ENCODE measurements at regions not wholly inside any gene's neighbourhood (a gene's known extent, or its start where the extent isn't known, plus 50 kb on each side); places are given as distances from the start of the nearest gene placed in this dataset.

DNA sequence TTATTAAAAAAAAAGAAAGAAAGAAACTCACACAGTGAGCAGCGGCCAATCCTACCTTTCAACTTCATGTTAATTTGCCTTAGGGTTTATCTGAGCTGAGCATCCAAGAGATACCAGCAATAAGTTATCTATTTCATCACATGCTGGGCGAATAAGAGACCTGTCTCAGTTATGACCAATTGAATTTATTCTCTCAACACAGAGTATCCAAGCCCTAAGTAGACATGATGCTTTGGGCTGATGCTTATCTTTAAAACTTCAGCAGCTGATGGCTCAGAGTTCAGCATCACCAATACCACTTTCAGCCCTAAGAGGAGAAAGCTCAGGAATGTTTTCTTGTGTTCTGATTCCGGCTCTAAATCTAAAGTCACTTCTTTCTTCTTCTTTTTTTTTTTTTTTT, 489.0 kb upstream of the ZFHX3 start:
- POLR2A ChIA-PET, result no interaction called here
- Mint-ChIP-seq H3K9me3 (peaks cover 0 to 25% (median 3%) of the 10 kb centered on the region in 9 donors), H3K4me1 (peaks cover 0 to 2% (median 0%) of the 10 kb centered on the region in 4 donors), H3K4me3 (no peak overlapping the region), H3K27me3 (peaks cover 0 to 18% (median 2%) of the 10 kb centered on the region in 5 donors), H3K27ac (no peak overlapping the region), H3K36me3 (no peaks in the 10 kb centered on the region)
- no peak for DNase-seq
- no peak for ATAC-seq

DNA sequence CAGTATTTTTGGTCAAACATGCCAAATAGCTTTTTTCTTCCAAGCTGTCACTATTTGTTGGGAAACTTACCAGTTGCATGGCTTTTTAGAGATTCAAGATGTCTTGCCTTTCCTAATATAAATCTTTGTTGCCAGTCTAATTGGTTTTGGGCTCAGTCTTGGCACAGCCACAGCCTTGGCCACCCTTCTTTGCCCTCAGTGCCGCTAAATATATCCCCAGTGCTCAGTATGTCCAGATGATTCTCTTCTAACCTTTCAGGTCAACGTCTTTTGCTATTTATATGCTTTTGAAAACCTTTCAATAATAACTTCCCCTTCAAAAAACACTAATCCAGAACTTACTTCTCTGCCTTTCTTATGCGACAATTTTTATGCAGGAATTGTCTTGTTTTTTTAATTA, 483.1 kb upstream of the ZFHX3 start:
- H3K4me1 Mint-ChIP-seq, result peaks cover 0 to 2% (median 0%) of the 10 kb centered on the region in 4 donors
- peaks cover 0 to 18% (median 2%) of the 10 kb centered on the region in 5 donors for H3K27me3 Mint-ChIP-seq
- POLR2A ChIA-PET, result no interaction called here
- peaks cover 0 to 26% (median 3%) of the 10 kb centered on the region in 9 donors for H3K9me3 Mint-ChIP-seq
- ATAC-seq (no peak), DNase-seq (no peak)
- no peak overlapping the region for H3K4me3 Mint-ChIP-seq
- H3K36me3 Mint-ChIP-seq, result no peaks in the 10 kb centered on the region
- H3K27ac Mint-ChIP-seq, result no peak overlapping the region

DNA sequence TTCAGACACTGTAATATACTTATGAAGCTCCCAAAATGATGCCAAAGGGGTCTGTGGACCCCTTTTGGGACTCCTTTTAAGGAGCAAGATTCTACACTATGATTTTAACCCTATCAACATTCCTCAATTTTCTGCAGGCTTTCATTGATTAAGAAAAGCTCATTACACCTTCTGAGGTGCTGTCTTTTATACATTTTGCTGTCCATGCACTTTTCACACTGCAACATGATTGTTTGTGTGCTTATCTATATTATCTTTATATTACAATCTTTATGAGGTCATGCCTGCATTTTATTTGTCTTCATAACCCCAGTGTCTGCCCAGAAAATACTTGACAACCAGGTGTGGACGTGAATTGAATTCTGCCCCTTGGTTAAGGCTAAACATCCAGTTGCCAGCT, 482.6 kb upstream of the ZFHX3 start:
- Mint-ChIP-seq H3K4me1 (peaks cover 0 to 2% (median 0%) of the 10 kb centered on the region in 4 donors), H3K4me3 (no peak overlapping the region), H3K9me3 (peaks cover 0 to 26% (median 3%) of the 10 kb centered on the region in 9 donors), H3K36me3 (no peaks in the 10 kb centered on the region), H3K27me3 (peaks cover 0 to 18% (median 2%) of the 10 kb centered on the region in 5 donors), H3K27ac (no peak overlapping the region)
- no peak for DNase-seq
- POLR2A ChIA-PET, result no interaction called here
- ATAC-seq, result no peak

DNA sequence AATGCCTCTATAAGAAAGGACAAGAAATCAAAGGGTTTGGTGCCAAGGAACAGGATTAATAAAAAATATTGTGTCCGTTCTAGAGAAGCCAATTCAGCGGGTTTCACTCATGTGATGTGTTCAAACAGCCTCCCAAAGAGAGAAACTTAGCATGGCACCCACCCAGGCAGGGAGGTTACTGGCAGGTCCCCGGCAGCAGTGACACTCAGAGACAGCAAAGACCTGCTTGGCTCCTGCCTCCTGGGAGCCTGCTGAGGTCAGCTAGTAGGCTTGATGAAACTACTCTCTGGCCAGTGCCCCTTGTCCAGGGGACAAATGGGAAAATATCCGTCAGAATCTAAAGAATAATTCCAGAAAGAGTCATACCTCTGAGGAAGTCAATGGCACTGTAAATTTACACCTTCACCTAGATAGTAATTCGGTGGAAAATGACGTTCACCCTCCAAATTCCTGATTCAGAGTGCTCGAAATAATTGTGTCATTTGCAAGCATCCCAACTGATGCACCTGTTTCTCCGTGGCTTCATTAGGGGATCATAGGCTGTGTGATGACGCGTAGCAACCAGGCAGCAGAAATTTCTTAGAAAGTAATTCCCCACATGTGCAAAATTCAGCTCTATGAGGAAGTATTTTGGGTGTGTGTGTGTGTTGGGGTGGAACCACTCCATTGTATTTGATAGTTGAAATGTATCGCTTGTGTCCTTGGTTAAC, 481.5 kb upstream of the ZFHX3 start:
- Mint-ChIP-seq H3K9me3 (peaks cover 0 to 25% (median 6%) of the 10 kb centered on the region in 9 donors), H3K4me3 (no peak overlapping the region)

DNA sequence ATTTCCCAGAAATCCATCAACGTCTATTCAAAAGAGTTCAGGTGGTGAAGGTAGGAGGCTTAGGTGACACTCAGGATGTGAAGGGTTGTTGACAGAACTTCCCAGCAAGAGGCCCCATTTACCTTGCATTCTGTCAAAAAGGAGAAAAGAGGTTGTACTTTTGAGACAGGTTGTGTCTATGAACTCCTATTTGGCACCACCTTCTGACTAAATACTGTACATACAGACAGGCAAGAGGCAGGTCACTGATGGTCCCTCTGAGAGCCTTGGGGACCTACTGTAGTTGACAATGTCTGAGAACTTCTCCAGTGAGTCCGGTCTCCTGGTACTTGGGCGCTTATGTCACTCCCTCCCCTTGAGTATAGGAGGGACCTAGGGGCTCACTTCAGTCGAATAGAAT, 479.3 kb upstream of the ZFHX3 start:
- Mint-ChIP-seq H3K36me3 (no peaks in the 10 kb centered on the region), H3K4me3 (no peak overlapping the region), H3K9me3 (peaks cover 0 to 10% (median 1%) of the 10 kb centered on the region in 9 donors), H3K27ac (no peak overlapping the region), H3K4me1 (no peaks in the 10 kb centered on the region), H3K27me3 (peaks cover 0 to 9% (median 2%) of the 10 kb centered on the region in 5 donors)
- ATAC-seq, result no peak
- DNase-seq, result no peak
- POLR2A ChIA-PET, result no interaction called here

More for the DNA sequence above, 481.5 kb upstream of the ZFHX3 start:
- Mint-ChIP-seq H3K27ac (no peak overlapping the region), H3K4me1 (peaks cover 0 to 2% (median 0%) of the 10 kb centered on the region in 4 donors), H3K27me3 (peaks cover 0 to 23% (median 2%) of the 10 kb centered on the region in 5 donors), H3K36me3 (no peaks in the 10 kb centered on the region)
- no peak for DNase-seq
- POLR2A ChIA-PET, result no interaction called here
- ATAC-seq, result no peak

DNA sequence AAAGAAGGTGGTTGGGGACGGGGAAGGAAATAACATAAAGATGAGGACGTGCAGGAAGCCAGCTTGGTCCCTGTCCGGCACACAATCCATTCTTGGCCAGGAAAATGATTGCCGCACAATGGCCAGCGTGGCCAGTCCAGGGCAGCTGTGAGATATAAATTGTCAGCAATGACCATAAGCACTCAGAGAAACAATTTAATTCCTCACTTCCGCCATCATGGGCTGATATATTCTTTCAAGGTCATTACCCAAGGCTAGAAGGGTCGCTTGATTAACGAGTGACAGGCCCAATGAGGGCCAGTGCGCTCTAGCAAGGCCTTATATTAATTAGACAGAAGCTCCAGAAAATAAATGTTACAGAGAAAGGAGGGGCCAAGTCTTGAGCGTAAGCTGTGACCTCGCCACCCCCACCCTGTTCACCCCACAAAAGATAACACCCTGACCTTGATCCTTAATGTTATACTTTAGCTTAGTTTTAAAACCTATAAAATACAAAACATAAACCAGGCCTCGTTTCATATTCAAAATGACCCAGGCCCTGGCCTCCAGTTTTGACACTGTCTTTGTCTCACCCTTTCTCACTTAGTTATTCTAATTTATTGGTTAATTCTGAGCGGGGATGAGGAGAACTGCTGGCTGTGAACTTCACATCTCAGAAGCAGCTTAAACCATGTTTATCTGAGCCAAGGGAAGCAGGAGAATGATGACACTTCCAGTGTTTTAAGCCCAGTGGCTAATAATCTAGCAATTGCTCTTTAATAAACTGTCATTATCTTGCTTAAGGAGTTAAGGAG, 478.3 kb upstream of the ZFHX3 start:
- Mint-ChIP-seq H3K27me3 (peaks cover 0 to 8% (median 2%) of the 10 kb centered on the region in 5 donors), H3K36me3 (no peaks in the 10 kb centered on the region), H3K4me3 (no peak overlapping the region), H3K9me3 (peaks cover 0 to 7% (median 0%) of the 10 kb centered on the region in 9 donors), H3K4me1 (no peaks in the 10 kb centered on the region), H3K27ac (no peak overlapping the region)
- ATAC-seq (no peak), DNase-seq (no peak)
- POLR2A ChIA-PET, result no interaction called here

DNA sequence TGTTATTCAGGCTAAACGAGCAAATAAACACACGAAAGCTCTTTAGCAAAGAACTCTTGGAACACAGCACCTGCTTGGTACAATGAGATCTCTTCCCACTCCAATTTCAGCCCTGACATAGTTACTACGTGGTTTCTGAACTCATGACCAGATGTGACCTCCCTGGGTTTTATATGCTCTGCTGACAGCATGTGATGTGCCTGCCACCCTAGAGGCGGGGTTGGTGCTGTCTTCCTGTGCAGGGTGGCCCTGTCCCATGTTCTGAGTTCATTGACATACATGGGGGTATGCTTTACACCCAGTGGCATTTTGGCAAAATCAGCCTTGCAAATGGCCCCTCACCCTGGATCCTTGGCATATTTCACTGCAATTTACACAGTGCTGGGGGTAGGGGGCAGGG, 475.3 kb upstream of the ZFHX3 start:
- ATAC-seq (no peak), DNase-seq (no peak)
- Mint-ChIP-seq H3K36me3 (no peaks in the 10 kb centered on the region), H3K9me3 (peaks cover 0 to 7% (median 0%) of the 10 kb centered on the region in 9 donors), H3K27ac (no peak overlapping the region), H3K4me3 (no peak overlapping the region), H3K4me1 (no peaks in the 10 kb centered on the region), H3K27me3 (peaks cover 0 to 8% (median 0%) of the 10 kb centered on the region in 5 donors)
- POLR2A ChIA-PET, result no interaction called here

DNA sequence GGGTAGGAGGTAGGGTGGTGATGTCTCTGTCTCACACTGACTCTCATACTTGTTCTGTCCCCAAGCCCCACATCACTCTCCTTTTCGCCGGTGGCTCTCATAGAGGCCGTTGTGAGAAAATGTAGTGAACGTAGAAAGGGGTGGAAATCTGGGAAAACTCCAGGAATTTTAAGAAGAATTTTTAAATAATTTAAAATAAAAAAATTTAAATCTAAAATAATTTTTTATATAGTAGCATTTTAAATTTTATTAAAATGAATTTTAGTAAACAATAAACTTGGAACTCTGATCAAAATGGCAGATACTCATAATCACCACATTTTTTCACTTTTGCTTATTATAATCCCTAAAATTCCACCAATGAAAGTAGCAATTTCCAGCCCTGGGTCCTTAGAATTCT, 473.6 kb upstream of the ZFHX3 start:
- H3K36me3 Mint-ChIP-seq, result no peaks in the 10 kb centered on the region
- H3K27ac Mint-ChIP-seq, result no peak overlapping the region
- peaks cover 0 to 9% (median 4%) of the 10 kb centered on the region in 9 donors for H3K9me3 Mint-ChIP-seq

DNA sequence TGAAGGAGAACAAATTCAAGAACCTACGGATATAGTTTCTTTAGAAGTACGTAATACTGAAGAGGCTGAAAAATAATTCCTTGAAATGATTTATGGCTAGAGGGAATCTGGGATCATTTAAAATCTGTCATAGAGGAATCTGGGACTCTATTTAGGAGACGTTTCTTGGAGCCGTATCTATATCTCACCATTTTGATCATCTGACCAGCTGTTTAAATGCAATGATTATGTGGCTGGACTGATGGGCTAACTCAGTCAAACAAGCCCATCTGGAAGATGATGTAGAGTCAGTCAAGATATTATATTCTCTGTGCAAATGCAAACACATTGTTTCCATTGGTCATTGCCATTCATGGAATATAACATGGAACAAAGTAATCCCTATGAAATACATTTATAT, 467.7 kb upstream of the ZFHX3 start:
- H3K27me3 Mint-ChIP-seq, result peaks cover 0 to 6% (median 0%) of the 10 kb centered on the region in 5 donors
- POLR2A ChIA-PET, result no interaction called here
- H3K36me3 Mint-ChIP-seq, result no peaks in the 10 kb centered on the region
- H3K4me1 Mint-ChIP-seq, result peaks cover 0 to 1% (median 0%) of the 10 kb centered on the region in 4 donors
- ATAC-seq (no peak), DNase-seq (no peak)
- peaks cover 0 to 29% (median 2%) of the 10 kb centered on the region in 9 donors for H3K9me3 Mint-ChIP-seq
- no peak overlapping the region for H3K4me3 Mint-ChIP-seq
- no peak overlapping the region for H3K27ac Mint-ChIP-seq

More for the DNA sequence above, 473.6 kb upstream of the ZFHX3 start:
- no peaks in the 10 kb centered on the region for H3K4me1 Mint-ChIP-seq
- POLR2A ChIA-PET, result no interaction called here
- no peak overlapping the region for H3K4me3 Mint-ChIP-seq
- H3K27me3 Mint-ChIP-seq, result peaks cover 0 to 8% (median 0%) of the 10 kb centered on the region in 5 donors
- ATAC-seq (no peak), DNase-seq (no peak)

DNA sequence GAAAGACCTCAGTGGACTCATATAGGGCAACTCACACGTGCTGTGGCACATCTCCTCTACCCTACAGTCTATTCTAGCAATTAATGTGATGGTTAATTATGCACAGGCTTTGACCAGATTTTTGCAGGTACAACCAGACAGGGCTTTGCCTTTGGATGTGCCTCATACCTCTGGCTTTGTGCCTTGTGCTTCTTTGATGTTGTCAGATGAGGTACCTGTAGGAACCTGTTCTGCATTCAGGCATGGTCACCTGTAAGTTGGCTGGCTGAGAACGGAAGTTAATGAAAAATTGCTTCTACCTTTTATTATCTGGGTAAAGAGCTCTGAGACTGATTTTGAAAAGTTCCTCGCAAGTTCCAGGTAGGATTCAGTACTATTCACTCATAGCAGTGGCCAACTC, 462.9 kb upstream of the ZFHX3 start:
- DNase-seq, result no peak
- ATAC-seq, result no peak
- no peak overlapping the region for H3K27ac Mint-ChIP-seq
- H3K4me3 Mint-ChIP-seq, result no peak overlapping the region
- POLR2A ChIA-PET, result no interaction called here
- peaks cover 0 to 20% (median 3%) of the 10 kb centered on the region in 9 donors for H3K9me3 Mint-ChIP-seq
- H3K4me1 Mint-ChIP-seq, result peaks cover 0 to 3% (median 0%) of the 10 kb centered on the region in 4 donors
- peaks cover 0 to 9% (median 5%) of the 10 kb centered on the region in 5 donors for H3K27me3 Mint-ChIP-seq
- H3K36me3 Mint-ChIP-seq, result no peaks in the 10 kb centered on the region

DNA sequence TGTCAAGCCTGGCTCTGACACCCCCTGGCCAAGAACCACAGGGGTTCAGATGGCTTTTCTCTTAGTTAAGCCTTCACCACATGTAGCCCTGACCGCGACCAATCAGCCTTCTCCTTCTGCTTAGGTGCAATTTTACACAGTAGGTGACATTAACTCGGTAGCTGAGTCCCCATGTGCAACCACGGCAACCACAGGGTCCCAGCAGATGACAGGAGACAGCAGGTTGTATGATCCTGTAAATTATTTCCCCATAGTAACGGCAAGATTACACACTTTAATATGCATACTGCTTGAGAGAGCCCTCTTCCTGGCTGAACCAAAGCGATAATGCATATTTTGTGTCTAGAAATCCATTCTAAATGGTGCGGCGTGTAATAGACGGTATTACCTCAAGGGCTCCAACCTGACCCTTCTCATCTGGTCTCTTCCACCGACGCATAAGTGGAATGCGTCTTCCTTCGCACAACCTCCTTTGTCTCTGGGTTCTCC, 458.7 kb upstream of the ZFHX3 start:
- no peaks in the 10 kb centered on the region for H3K36me3 Mint-ChIP-seq
- no peak overlapping the region for H3K4me3 Mint-ChIP-seq
- ATAC-seq (no peak), DNase-seq (no peak)
- H3K27me3 Mint-ChIP-seq, result peaks cover 0 to 9% (median 4%) of the 10 kb centered on the region in 5 donors
- peaks cover 0 to 2% (median 0%) of the 10 kb centered on the region in 4 donors for H3K4me1 Mint-ChIP-seq
- H3K27ac Mint-ChIP-seq, result no peak overlapping the region
- POLR2A ChIA-PET, result no interaction called here
- H3K9me3 Mint-ChIP-seq, result peaks cover 0 to 7% (median 0%) of the 10 kb centered on the region in 9 donors

DNA sequence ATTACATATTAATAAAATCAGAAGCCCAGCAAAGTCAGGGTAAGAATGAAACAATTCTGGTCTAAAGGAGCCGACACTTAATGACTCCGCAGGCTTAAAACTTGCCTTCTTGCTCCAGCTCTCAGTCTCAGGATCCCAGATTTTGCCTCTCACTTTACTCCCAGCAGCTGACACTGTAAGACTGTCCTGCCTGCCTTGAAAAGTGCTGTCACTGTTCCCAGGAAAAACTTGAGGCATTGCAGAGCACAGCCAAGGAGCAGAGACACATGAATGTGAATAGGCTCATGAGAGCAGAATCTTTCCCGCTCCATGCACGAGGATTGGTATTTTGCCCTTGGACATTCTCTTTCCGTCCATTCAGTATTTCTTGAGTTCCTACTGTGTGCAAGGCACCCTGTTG, 457.6 kb upstream of the ZFHX3 start:
- POLR2A ChIA-PET, result no interaction called here
- H3K36me3 Mint-ChIP-seq, result no peaks in the 10 kb centered on the region
- DNase-seq (no peak), ATAC-seq (no peak)
- peaks cover 0 to 7% (median 0%) of the 10 kb centered on the region in 9 donors for H3K9me3 Mint-ChIP-seq
- H3K4me3 Mint-ChIP-seq, result no peak overlapping the region
- peaks cover 0 to 9% (median 0%) of the 10 kb centered on the region in 5 donors for H3K27me3 Mint-ChIP-seq
- H3K27ac Mint-ChIP-seq, result no peak overlapping the region
- H3K4me1 Mint-ChIP-seq, result peaks cover 0 to 2% (median 0%) of the 10 kb centered on the region in 4 donors

Measured in naive thymus-derived CD8-positive, alpha-beta T cell (primary cell).